Prostate gland (tissue), 2 donors: ENCODE measurements at regions not wholly inside any gene's neighbourhood (a gene's known extent, or its start where the extent isn't known, plus 50 kb on each side); places are given as distances from the start of the nearest gene placed in this dataset.

Experiments used
- POLR2A ChIP-seq: fragments of 450-650 bp; IDR thresholded peaks from one replicate; pipeline ENCODE4 v1.6.1; 2016; ENCODE audit warnings: antibody characterized with exemption, mild to moderate bottlenecking
- TF ChIP-seq, protein P1 (sequence below), 4 experiments: fragments of 200-600 bp in 2 of 4; fragments of 450-650 bp in 2 of 4; sonication (generic) in 2 of 4; IDR thresholded peaks; 1 replicate in 3 of 4; 2 replicates in 1 of 4; pipeline ENCODE4 v1.5.1; 2016 to 2019; ENCODE audit warnings: antibody characterized with exemption in 4 of 4, mild to moderate bottlenecking in 2 of 4, moderate library complexity in 2 of 4

DNA sequence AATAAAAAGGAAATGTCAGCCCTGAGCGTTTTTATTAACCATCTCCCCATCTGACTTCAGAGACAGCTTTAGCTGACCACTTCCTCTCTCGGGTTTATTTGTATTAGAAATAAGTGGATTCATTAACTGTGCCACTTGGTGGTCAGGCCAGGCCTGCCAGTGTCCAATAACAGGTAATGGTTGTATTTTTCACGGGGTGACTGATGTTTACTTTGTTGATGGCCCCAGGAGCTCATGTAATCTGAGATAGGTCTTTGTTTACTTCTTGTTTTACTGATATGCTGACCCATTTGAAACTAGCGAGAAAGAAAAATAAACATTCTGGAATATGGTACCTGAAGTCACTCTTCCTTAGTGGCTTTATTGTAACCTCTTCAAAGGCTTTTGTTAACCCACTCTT lies 504.3 kb upstream of the SLC35B3 start:
- TF ChIP-seq, protein P1, sequence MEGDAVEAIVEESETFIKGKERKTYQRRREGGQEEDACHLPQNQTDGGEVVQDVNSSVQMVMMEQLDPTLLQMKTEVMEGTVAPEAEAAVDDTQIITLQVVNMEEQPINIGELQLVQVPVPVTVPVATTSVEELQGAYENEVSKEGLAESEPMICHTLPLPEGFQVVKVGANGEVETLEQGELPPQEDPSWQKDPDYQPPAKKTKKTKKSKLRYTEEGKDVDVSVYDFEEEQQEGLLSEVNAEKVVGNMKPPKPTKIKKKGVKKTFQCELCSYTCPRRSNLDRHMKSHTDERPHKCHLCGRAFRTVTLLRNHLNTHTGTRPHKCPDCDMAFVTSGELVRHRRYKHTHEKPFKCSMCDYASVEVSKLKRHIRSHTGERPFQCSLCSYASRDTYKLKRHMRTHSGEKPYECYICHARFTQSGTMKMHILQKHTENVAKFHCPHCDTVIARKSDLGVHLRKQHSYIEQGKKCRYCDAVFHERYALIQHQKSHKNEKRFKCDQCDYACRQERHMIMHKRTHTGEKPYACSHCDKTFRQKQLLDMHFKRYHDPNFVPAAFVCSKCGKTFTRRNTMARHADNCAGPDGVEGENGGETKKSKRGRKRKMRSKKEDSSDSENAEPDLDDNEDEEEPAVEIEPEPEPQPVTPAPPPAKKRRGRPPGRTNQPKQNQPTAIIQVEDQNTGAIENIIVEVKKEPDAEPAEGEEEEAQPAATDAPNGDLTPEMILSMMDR (IDR thresholded peaks at IDR 0.05): no peak
- no peak for TF ChIP-seq POLR2A
